Keratinocyte (primary cell): ENCODE measurements at regions not wholly inside any gene's neighbourhood (a gene's known extent, or its start where the extent isn't known, plus 50 kb on each side); places are given as distances from the start of the nearest gene placed in this dataset.

Source experiments
- DNase-seq: peaks from one replicate; pipeline ENCODE4 v3.0.0-alpha.2; 2011; ENCODE audit warnings: low read depth, missing footprints, low spot score
- FAIRE-seq: peaks from 2 replicates; lab custom pipeline; 2011; peaks lifted over from hg19 to GRCh38; lab: Jason Lieb, UNC
- H2AFZ ChIP-seq: 2 replicates; pipeline ENCODE4 v1.6.0; 2012; ENCODE audit warnings: low read length, control low read depth, inconsistent platforms; ENCODE audit not compliant: control insufficient read depth
- H3K27ac ChIP-seq: 2 replicates; pipeline ENCODE4 v1.5.1; 2011; ENCODE audit warnings: low read length; ENCODE audit not compliant: control insufficient read depth, insufficient read depth
- H3K27me3 ChIP-seq: 3 replicates; pipeline ENCODE4 v1.6.0; 2011; ENCODE audit warnings: low read length; ENCODE audit not compliant: control insufficient read depth, insufficient read depth; ENCODE audit errors: extremely low read depth
- H3K36me3 ChIP-seq, 2 experiments: 2 replicates in 1 of 2; 3 replicates in 1 of 2; pipeline ENCODE4 v1.5.1; 2011; ENCODE audit warnings: low read length in 2 of 2, mild to moderate bottlenecking in 1 of 2; ENCODE audit not compliant: control insufficient read depth in 2 of 2, insufficient read depth in 2 of 2; ENCODE audit errors: extremely low read depth in 1 of 2
- H3K4me1 ChIP-seq: 3 replicates; pipeline ENCODE4 v1.5.1; 2011; ENCODE audit warnings: low read length; ENCODE audit not compliant: control insufficient read depth, insufficient read depth; ENCODE audit errors: extremely low read depth
- H3K4me2 ChIP-seq: 3 replicates; pipeline ENCODE4 v1.6.0; 2011; ENCODE audit warnings: low read depth, low read length; ENCODE audit not compliant: control insufficient read depth, insufficient read depth; ENCODE audit errors: extremely low read depth
- H3K4me3 ChIP-seq, 3 experiments: fragments of 200-600 bp in 1 of 3; sonication (generic) in 1 of 3; 2 replicates in 2 of 3; 3 replicates in 1 of 3; pipeline ENCODE4 v1.5.1; 2011 to 2016; ENCODE audit warnings: low read length in 3 of 3, mild to moderate bottlenecking in 3 of 3, control low read depth in 2 of 3, inconsistent platforms in 1 of 3, low read depth in 1 of 3, mixed read lengths in 1 of 3, mixed run types in 1 of 3, moderate library complexity in 1 of 3; ENCODE audit not compliant: control insufficient read depth in 2 of 3, insufficient read depth in 2 of 3; ENCODE audit errors: extremely low read depth in 1 of 3
- H3K79me2 ChIP-seq: 2 replicates; pipeline ENCODE4 v1.6.0; 2012; ENCODE audit warnings: low read length; ENCODE audit not compliant: control insufficient read depth, insufficient read depth
- H3K9ac ChIP-seq: 3 replicates; pipeline ENCODE4 v1.6.0; 2011; ENCODE audit warnings: low read length; ENCODE audit not compliant: control insufficient read depth, insufficient read depth; ENCODE audit errors: extremely low read depth
- H3K9me1 ChIP-seq: 3 replicates; pipeline ENCODE4 v1.6.0; 2011; ENCODE audit warnings: low read length; ENCODE audit not compliant: control insufficient read depth, insufficient read depth; ENCODE audit errors: extremely low read depth
- H3K9me3 ChIP-seq: 2 replicates; pipeline ENCODE4 v1.5.1; 2012; ENCODE audit warnings: low read depth, low read length; ENCODE audit not compliant: control insufficient read depth
- H4K20me1 ChIP-seq: 3 replicates; pipeline ENCODE4 v1.6.0; 2011; ENCODE audit warnings: low read length; ENCODE audit not compliant: control insufficient read depth, insufficient read depth; ENCODE audit errors: extremely low read depth
- CTCF ChIP-seq, 3 experiments: IDR thresholded peaks in 1 of 3; conservative IDR thresholded peaks in 1 of 3; optimal IDR thresholded peaks in 1 of 3; 2 replicates in 2 of 3; 3 replicates in 1 of 3; pipeline versions ENCODE3 to v1.5.1; 2011; ENCODE audit warnings: low read length in 3 of 3, mild to moderate bottlenecking in 3 of 3, moderate library complexity in 2 of 3, control low read depth in 1 of 3, inconsistent platforms in 1 of 3; ENCODE audit not compliant: insufficient read depth in 2 of 3; ENCODE audit errors: extremely low read depth in 1 of 3
- EZH2 ChIP-seq: IDR thresholded peaks from one replicate; pipeline ENCODE4 v1.6.1; 2012; ENCODE audit warnings: inconsistent platforms, mild to moderate bottlenecking, low read length, moderate library complexity
- dilution Hi-C: fragments of 300-500 bp; cut with MboI; formaldehyde crosslinking; loops from one replicate; pipeline ENCODE4 v1.7.0; 2020; ENCODE audit warnings: low sequenced_read_pairs; ENCODE audit not compliant: extremely low pct_ligation_motif_present

DNA sequence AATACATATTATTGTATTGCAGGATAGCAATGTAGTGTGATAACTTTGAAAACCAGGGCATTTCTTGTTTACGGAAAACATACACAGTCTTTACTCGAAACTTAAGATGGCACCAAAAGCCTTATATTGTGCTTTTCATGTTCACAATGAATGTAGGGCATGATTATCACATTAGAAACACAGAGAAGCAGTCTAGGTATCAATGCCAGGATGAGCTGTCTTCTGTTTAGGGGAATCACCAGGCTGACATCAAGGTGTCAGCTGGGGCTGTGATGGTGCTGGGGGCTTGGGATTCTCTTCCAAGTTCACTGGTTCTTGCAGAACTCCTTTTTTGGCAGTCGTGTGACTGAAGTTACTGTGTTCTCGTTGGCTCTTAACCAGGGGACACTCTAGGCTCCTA, 1067.3 kb downstream of the FLRT2 start:
- Histone ChIP-seq H3K27ac (no peak overlapping the region), H3K4me1 (no peaks in the 10 kb centered on the region), H3K27me3 (no peaks in the 10 kb centered on the region), H3K9me3 (no peaks in the 10 kb centered on the region), H3K9ac (no peak overlapping the region), H3K9me1 (no peaks in the 10 kb centered on the region), H3K4me2 (no peak overlapping the region), H3K36me3 (no peaks in the 10 kb centered on the region), H4K20me1 (no peaks in the 10 kb centered on the region), H3K79me2 (no peaks in the 10 kb centered on the region), H2AFZ (no peak overlapping the region), H3K4me3 (no peak overlapping the region)
- DNase-seq (no peak), FAIRE-seq (no peak)
- TF ChIP-seq EZH2, result no peak
- no peak for TF ChIP-seq CTCF (optimal IDR thresholded peaks at IDR 0.05 in 1 of 3, IDR thresholded peaks at IDR 0.05 in 1 of 3, conservative IDR thresholded peaks at IDR 0.05 in 1 of 3; ENCODE audit: extremely low read depth in 1 of 3, insufficient read depth in 2 of 3, low read length in 3 of 3)
- dilution Hi-C loops, result no loop called here

DNA sequence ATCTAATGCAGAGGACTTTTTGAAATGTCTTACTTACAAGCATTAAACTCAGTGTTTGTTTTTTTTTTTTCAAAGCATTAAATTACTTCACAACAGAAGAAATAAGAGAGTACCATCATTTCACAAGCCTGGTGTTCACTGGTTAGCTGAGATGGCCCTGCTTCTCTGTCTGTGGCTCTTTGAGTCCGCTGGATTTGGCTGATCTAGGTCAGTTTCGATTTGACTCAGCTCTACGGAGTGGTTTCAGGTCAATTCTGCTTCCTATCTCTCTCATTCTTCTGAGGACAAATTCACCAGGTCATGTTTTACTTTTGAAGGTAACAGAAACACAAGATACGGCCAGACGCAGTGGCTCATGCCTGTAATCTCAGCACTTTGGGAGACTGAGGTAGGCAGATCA, 1066.1 kb downstream of the FLRT2 start:
- TF ChIP-seq EZH2 (no peak), CTCF (optimal IDR thresholded peaks at IDR 0.05 in 1 of 3, IDR thresholded peaks at IDR 0.05 in 1 of 3, conservative IDR thresholded peaks at IDR 0.05 in 1 of 3; ENCODE audit: extremely low read depth in 1 of 3, insufficient read depth in 2 of 3, low read length in 3 of 3) (no peak)
- Histone ChIP-seq H3K27ac (no peak overlapping the region), H3K4me1 (no peaks in the 10 kb centered on the region), H4K20me1 (no peaks in the 10 kb centered on the region), H3K9me1 (no peaks in the 10 kb centered on the region), H3K4me2 (no peak overlapping the region), H3K27me3 (no peaks in the 10 kb centered on the region), H3K36me3 (no peaks in the 10 kb centered on the region), H2AFZ (no peak overlapping the region), H3K9ac (no peak overlapping the region), H3K79me2 (no peaks in the 10 kb centered on the region), H3K4me3 (no peak overlapping the region), H3K9me3 (no peaks in the 10 kb centered on the region)
- dilution Hi-C loops, result no loop called here
- FAIRE-seq (no peak), DNase-seq (no peak)
